GM21825 (cell line): ENCODE measurements at regions not wholly inside any gene's neighbourhood (a gene's known extent, or its start where the extent isn't known, plus 50 kb on each side); places are given as distances from the start of the nearest gene placed in this dataset.
"Not testable (repeated sequence)": the region's sequence is repeated elsewhere in the genome, so short reads cannot be mapped to it uniquely, and the experiment has no call there.

Source experiments
- ATAC-seq: cut with Tn5 transposase; IDR thresholded peaks from one replicate; pipeline ENCODE4 v1.9.1; 2021; ENCODE audit warnings: mild to moderate bottlenecking, moderate library complexity; ENCODE audit not compliant: unreplicated experiment

DNA sequence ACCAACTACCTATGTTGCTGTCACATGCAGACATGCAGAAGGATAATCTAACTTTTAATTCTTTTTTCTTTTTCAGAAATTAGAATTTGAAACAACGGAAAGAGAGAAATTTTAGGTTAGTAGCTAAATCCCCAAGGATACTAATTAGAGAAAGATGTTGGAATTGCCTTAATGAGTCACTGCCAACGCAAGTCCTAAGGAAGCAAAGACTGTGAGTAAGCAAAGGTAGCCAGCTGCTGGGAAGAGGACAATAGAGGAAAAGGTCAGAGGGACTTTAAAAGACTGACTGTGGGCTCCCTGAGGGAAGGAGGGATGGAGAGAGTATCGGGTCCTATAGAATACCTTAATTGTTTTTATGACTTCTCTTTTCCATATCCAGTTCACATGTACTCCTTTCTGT is 461.9 kb upstream of the PAPPA start:
- ATAC-seq: no peak

DNA sequence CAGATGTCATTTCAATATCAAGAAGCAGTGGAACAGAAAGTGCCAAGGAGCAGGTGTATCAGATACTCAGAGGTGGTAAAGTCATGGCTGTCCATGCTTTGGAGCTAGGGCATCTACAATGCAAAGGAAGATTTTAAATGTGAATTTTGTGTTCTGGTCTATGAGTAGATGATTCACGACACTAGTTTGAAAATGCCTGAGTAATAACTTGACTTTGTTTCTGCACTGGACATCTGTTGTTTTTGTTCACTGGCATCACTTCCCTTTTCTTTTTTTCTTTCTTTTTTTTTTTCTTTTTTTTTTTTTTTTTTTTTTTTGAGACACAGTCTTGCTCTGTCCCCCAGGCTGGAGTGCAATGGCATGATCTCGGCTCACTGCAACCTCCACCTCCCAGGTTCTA is 460.7 kb upstream of the PAPPA start:
- ATAC-seq: not testable (repeated sequence)

GRCh38 chr9:115694014-115694413 is 459.6 kb upstream of the PAPPA start:
- ATAC-seq: no peak

DNA sequence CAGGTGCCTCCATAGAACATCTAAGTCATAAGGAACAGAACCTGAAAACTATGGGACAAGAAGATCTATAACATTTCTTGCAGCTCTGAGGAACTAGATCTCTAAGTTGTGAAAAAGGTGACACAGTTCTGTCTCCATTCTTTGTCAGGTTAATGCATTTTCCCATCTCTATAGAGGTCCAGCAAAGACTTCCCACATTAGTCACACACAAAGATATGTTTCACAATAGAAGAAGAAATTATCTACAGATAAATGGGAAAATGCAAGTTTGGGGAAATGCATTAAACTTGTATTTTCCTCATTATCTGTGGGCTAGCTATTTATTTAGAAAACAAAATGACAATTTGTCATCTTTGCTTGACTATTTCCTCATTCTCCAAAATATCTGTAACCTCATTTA is 458.6 kb upstream of the PAPPA start:
- no peak for ATAC-seq

GRCh38 chr9:115712981-115713380 is 440.6 kb upstream of the PAPPA start:
- ATAC-seq: no peak

DNA sequence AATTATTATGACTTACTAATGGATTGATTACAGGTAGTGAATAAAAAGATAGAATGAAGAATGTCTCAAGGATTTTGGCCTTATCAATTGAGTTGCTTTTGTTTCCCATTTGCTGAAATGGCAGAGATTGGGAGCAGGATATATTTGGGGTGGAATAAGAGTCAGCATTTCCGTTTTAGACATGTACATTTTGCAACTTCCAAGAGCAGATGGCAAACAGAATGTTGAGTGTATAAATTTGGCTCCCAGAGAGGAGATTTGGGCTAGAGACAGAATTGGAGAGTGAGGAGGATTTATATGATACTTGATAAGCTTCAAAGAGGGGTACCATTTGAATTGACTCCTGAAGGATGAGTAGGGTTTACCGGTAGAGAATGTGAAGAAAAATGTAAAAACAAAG is 437.9 kb upstream of the PAPPA start:
- no peak for ATAC-seq

DNA sequence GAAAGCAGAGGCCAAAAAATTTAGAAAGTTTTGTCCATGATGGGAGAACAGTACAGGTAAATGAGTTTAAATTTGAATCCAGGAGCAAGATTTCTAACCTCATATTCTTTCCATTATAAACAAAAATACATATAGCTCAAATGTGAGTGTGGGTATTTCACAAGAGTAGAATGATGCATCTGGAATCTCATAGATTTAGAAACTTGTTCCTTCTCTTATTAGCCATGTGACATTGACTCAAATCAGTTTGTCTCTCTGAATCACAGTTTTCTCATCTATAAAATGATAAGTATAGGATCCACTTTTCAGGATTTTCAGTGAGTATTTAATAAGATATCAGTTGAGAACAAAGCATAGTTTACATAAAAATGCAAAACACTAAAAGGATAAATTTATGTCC is 436.3 kb upstream of the PAPPA start:
- ATAC-seq: no peak

DNA sequence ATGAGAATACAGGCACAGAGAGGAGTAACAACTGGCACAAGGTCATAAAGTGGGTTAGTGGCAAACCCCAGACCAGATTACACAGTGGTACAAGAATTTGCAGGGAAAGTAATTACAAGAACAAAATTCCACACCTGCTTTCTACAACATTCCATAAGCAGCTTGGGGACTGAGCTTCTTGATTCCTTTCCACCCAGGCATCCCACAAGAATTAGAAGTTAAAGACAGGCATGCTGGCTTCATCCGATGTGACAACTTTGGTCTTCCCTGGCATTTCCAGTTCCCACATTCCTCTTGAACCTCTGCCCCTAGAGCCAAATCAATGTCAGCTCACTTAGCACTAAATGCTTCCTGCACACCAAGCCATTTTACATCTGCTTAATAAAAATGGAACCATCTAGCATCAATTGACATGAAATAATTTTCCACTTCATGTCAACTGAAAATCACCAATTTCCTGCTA is 435.8 kb upstream of the PAPPA start:
- ATAC-seq: no peak

GRCh38 chr9:115730396-115730795 is 423.2 kb upstream of the PAPPA start:
- no peak for ATAC-seq

- ATAC-seq: no peak
Measured at GRCh38 chr9:115730845-115731244, 422.7 kb upstream of the PAPPA start.

- no peak for ATAC-seq
Measured at GRCh38 chr9:115733318-115734110, 420.1 kb upstream of the PAPPA start.

DNA sequence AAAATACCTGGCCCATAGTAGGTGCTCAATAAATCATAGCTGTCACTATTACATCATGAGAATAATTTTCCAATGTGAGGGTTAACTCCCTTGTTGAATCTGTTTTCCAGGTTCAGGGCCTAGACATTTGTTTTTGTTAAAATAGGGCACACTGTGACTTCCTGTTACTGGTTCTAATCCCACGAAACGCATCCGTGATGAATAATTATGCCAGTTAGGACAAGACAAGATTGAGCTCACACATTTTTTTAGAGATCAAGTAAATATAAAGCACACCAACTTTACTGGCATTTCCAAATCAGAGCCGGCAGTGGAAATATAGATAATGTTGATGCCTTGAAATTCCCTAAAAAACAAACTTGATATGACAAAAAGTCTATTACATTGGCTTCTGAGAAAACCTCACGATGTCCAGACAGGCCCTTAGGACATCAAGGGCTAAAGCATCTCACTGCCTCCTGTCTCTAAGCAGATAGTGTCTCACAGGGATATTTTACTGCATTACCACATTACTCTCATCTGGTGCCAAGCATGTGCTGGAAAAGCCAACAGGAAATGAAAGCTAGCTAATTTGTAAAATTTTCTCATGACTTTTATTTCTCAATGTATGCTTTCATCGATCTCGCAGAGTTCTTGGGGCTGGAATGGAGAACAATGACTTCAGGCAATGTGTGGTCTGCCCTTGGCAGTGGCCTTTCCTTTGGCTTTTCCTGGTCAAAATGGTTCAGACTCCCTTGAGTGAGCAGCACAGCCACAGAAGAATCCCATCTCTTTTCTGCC is 414.3 kb upstream of the PAPPA start:
- no peak for ATAC-seq

- no peak for ATAC-seq
Measured at GRCh38 chr9:115740986-115741385, 412.6 kb upstream of the PAPPA start.

DNA sequence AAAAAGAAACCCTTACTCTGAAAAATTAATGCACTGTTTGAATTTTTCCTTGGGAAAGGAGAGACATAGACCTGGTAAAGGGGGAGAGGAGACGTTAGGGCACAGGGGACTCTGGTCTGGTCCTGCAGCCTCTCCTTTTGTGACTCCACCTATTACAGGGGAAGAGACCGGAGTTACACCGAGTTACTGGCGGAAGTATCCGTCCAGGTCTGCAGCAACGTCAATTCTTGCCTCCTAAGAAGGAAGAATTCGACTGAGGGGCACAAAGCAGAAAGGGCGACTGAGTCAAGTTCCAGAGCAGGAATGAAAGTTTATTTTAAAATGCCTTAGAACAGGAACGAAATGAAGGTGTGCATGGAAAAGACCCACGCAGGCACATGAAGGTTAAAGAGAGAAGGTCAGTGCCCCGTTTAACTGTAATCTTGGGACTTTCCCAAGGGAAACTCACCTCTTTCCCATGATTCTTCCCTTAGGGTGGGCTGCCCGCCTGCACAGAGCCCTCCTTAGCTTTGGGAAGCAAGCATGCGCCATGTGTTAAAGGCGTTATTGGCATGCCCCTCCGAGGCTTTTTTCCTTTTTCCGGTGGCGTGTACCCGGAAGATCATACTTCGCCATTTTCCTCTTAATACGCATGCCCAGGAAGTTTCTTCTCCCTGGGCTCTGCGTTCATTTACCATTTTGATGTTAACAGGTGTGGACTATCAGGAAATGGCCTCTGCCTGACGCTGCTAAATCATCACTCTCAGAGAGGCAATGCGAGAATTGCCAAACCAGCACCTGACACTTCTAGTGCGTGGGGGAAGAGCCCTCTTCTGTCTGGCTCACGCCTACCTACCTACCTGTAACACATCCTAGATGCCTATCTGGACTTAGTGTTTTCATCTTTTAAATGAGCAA is 409.6 kb upstream of the PAPPA start:
- ATAC-seq: no peak

- no peak for ATAC-seq
Measured at GRCh38 chr9:115746496-115746895, 407.1 kb upstream of the PAPPA start.

DNA sequence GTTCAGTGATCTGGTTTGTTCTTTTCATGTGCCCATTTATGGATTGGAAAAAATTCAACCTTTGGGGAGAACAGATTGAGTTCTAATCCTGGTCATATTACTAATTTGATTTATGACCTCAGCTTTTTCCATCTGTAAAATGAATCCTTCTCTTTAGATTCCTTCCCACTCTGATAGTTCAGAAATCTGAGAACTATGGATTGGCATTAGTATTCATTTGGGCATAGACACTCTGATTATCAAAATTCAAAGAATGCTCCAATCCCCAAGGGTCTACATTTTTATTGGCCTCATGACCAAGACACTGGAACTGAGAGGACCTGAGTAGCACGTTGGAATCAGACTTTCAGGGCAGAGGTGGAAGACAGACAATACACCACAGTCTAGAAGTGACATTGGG is 405.9 kb upstream of the PAPPA start:
- ATAC-seq: no peak

DNA sequence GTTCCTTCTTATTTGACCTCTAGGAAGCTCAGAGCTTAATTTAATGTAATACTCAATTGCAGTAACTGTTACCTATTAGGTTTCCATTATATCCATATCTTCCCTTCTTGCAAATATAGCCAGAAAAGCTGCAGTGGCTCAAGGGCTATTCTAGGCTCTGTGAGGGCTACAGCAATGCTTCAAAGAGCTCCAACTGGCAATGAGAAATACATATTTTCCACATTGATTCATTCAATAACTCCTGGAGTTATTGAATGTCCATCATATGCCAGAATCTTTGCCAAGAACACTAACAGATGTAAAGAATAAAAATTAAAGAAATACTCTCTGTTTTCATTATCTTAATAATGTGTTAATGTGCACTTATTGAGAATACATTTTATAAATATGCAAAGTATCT is 396.9 kb upstream of the PAPPA start:
- ATAC-seq: no peak

DNA sequence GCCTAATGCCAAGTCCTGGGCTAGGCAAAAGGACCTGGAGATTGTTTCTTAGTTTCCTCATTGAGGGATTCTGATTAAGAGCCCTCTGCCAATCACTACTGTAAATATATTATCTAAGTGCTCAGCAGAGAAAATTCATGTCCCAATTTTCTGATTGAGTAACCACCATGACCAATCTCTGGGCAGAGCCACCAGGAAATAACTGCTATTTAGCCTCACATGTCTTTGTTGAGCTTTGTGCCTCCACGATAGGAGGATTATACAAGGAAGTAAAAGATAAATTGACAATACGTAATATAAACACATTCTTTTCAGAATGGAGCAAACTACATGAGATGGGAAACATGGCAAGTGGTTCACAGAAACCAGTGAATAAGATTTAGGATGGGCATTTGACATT is 396.1 kb upstream of the PAPPA start:
- ATAC-seq: no peak

- ATAC-seq: no peak
Measured at GRCh38 chr9:115758441-115758840, 395.1 kb upstream of the PAPPA start.

- ATAC-seq: no peak
Measured at GRCh38 chr9:115759426-115759825, 394.2 kb upstream of the PAPPA start.

DNA sequence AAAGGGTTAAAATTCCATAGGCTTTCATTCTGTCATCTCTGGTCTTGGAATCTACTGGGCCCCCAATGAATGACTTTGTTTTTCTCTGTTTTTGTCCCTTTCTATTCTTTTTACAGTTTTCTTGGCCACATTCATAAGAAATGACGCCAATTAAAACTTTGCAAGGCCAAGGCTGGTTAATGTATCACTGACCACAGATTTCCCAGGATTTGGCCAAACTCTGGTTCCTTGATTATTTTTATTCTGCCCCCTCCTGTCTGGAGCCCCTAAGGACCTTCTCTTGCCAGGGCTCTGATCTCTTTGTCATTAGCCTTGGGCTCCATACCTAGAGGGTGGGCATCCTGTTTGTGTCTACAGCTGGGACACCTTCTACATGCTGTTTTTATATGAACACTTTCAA is 388.9 kb upstream of the PAPPA start:
- no peak for ATAC-seq
